ENCODE measurements at regions not wholly inside any gene's neighbourhood (a gene's known extent, or its start where the extent isn't known, plus 50 kb on each side); places are given as distances from the start of the nearest gene placed in this dataset.

GRCh38 chr7:26546508-26547053 lies 254.9 kb downstream of the SNX10 start:
- TF ChIP-seq CTCF (conservative IDR thresholded peaks at IDR 0.05 in 1 of 2, IDR thresholded peaks at IDR 0.05 in 1 of 2; ENCODE audit: extremely low read depth in 1 of 2, insufficient read depth in 1 of 2, low read depth in 1 of 2, low read length in 2 of 2) = no peak
- TF ChIP-seq EZH2 (IDR thresholded peaks at IDR 0.05; ENCODE audit: borderline replicate concordance, low read length) = no peak
